ENCODE measurements at regions not wholly inside any gene's neighbourhood (a gene's known extent, or its start where the extent isn't known, plus 50 kb on each side); places are given as distances from the start of the nearest gene placed in this dataset.

DNA sequence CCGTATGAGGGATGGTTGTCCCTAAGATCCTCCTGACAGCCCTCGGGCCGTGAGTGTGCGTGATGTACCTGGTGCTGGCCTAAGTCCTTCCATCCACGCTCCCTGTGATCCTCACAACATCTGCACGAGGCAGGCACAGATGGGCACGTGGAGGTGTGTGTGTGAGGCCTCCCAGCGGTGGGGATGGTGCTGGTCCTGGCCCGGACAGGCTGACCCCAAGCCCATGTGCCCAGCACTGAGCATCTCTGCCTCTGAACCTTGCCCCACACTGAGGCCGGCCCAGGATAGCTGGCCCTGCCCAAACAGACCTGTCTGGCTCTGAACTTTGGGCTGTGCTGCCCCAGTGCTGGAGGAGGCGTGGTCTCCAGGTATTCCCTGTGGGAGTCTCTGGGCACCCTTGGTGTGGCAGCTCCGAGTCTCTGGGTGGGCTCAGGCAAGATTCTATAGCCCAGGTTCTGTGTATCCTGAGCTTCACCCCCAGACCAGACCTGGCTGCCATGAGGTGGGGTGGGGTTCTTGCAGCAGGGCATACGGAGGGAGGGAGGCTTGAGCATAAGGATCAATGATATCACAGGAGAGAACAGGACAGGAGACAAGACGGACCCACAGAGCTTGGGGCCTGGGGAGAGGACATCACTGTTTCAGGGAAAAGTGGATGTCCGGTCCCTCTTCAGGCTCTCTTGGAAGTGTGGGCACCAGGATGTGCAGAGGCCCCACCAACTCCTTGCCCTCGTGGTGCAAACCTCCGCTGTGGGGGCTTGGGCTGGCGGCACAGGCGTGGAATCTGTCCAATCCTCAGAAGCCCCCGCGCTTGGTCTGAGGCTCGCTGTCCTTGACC lies 881.8 kb downstream of the BRD1 start:
- Histone ChIP-seq H3K27ac (replicated peaks) (no peak overlapping the region), H3K27me3 (ENCODE audit: insufficient read depth, poor library complexity, severe bottlenecking) (no peaks in the 10 kb centered on the region), H3K4me3 (replicated peaks; ENCODE audit: insufficient read depth, low read length) (no peak overlapping the region)
- TF ChIP-seq POLR2AphosphoS5 (IDR thresholded peaks at IDR 0.05; ENCODE audit: low read depth), result no peak
- no peak for TF ChIP-seq SPI1 (IDR thresholded peaks at IDR 0.05; ENCODE audit: borderline replicate concordance, low read depth)
- no peak for TF ChIP-seq GABPA (IDR thresholded peaks at IDR 0.05; ENCODE audit: low read depth)
- TF ChIP-seq CTCF (IDR thresholded peaks at IDR 0.05; ENCODE audit: insufficient read depth, low read length), result no peak
- TF ChIP-seq, protein P1, sequence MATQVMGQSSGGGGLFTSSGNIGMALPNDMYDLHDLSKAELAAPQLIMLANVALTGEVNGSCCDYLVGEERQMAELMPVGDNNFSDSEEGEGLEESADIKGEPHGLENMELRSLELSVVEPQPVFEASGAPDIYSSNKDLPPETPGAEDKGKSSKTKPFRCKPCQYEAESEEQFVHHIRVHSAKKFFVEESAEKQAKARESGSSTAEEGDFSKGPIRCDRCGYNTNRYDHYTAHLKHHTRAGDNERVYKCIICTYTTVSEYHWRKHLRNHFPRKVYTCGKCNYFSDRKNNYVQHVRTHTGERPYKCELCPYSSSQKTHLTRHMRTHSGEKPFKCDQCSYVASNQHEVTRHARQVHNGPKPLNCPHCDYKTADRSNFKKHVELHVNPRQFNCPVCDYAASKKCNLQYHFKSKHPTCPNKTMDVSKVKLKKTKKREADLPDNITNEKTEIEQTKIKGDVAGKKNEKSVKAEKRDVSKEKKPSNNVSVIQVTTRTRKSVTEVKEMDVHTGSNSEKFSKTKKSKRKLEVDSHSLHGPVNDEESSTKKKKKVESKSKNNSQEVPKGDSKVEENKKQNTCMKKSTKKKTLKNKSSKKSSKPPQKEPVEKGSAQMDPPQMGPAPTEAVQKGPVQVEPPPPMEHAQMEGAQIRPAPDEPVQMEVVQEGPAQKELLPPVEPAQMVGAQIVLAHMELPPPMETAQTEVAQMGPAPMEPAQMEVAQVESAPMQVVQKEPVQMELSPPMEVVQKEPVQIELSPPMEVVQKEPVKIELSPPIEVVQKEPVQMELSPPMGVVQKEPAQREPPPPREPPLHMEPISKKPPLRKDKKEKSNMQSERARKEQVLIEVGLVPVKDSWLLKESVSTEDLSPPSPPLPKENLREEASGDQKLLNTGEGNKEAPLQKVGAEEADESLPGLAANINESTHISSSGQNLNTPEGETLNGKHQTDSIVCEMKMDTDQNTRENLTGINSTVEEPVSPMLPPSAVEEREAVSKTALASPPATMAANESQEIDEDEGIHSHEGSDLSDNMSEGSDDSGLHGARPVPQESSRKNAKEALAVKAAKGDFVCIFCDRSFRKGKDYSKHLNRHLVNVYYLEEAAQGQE (IDR thresholded peaks at IDR 0.05; ENCODE audit: insufficient replicate concordance, low read depth), result no peak
- no peak for DNase-seq (ENCODE audit: low read depth in 1 of 2, low spot score in 1 of 2)

DNA sequence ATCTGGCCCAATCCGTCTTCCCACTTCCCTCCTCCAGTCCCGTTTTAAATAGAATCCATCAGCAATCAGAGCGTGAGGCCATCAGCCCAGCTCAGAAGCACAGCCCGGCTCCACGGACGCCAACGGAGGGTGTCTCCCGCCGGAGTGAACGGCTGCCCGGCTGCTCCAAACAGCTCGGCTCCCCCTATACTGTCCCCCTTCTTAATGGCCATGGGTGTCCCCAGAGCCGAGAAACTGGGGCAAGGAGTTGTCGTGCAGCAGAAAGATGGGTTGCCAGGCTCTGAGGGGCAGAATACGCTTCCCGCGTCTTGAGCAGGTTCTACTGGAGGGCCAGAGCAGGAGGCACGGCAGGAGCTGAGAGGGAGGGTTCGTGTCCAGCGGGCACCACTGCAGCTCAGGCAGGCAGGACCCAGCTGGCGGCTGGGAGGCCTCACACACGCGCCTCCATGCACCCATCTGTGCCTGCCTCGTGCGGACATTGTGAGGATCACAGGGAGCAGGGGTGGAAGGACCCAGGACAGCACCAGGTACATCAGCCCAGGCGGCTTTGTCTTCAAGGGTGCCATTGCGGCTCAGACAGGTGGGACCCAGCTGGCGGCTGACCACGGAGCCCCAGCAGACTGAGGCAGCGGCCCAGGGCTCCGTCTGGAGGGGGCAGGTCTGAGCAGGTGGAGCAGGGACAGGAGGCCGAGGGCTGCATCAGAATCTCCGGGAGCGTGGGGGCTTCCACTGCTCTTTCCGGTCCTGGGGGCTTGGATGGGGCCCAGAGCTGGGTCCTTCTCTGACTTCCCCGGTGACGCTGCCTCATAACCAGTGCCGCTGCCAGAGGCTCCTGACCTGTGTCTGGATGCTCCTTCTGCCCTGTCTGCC lies 882.7 kb downstream of the BRD1 start:
- H3K27ac ChIP-seq (replicated peaks), result no peak overlapping the region
- no peak for DNase-seq (ENCODE audit: low read depth in 1 of 2, low spot score in 1 of 2)
- no peaks in the 10 kb centered on the region for H3K27me3 ChIP-seq (ENCODE audit: insufficient read depth, poor library complexity, severe bottlenecking)
- TF ChIP-seq SPI1 (IDR thresholded peaks at IDR 0.05; ENCODE audit: borderline replicate concordance, low read depth) (no peak), POLR2AphosphoS5 (IDR thresholded peaks at IDR 0.05; ENCODE audit: low read depth) (no peak), GABPA (IDR thresholded peaks at IDR 0.05; ENCODE audit: low read depth) (no peak), CTCF (IDR thresholded peaks at IDR 0.05; ENCODE audit: insufficient read depth, low read length) (no peak)
- TF ChIP-seq, protein P1 (IDR thresholded peaks at IDR 0.05; ENCODE audit: insufficient replicate concordance, low read depth), result no peak
- no peak overlapping the region for H3K4me3 ChIP-seq (replicated peaks; ENCODE audit: insufficient read depth, low read length)

- H3K27me3 ChIP-seq (ENCODE audit: insufficient read depth, poor library complexity, severe bottlenecking), result no peaks in the 10 kb centered on the region
- H3K27ac ChIP-seq (replicated peaks), result no peak overlapping the region
- TF ChIP-seq, protein P1 (IDR thresholded peaks at IDR 0.05; ENCODE audit: insufficient replicate concordance, low read depth), result no peak
- TF ChIP-seq CTCF (IDR thresholded peaks at IDR 0.05; ENCODE audit: insufficient read depth, low read length), result no peak
- no peak for TF ChIP-seq SPI1 (IDR thresholded peaks at IDR 0.05; ENCODE audit: borderline replicate concordance, low read depth)
- TF ChIP-seq GABPA (IDR thresholded peaks at IDR 0.05; ENCODE audit: low read depth), result no peak
- TF ChIP-seq POLR2AphosphoS5 (IDR thresholded peaks at IDR 0.05; ENCODE audit: low read depth), result no peak
- no peak for DNase-seq (ENCODE audit: low read depth in 1 of 2, low spot score in 1 of 2)
- no peak overlapping the region for H3K4me3 ChIP-seq (replicated peaks; ENCODE audit: insufficient read depth, low read length)
Measured at GRCh38 chr22:48944433-48944750, 883.3 kb downstream of the BRD1 start.

All from HL-60 (cell line).